Uterus (tissue), 2 donors: ENCODE measurements at regions not wholly inside any gene's neighbourhood (a gene's known extent, or its start where the extent isn't known, plus 50 kb on each side); places are given as distances from the start of the nearest gene placed in this dataset.

ENCODE experiments used
- POLR2A ChIP-seq, 2 donors: fragments of 450-650 bp; IDR thresholded peaks; one replicate each; pipeline ENCODE4 v1.6.1; 2016; ENCODE audit warnings: antibody characterized with exemption in 2 of 2, mild to moderate bottlenecking in 1 of 2, moderate library complexity in 1 of 2
- TF ChIP-seq, protein P1 (sequence below), 4 experiments: fragments of 200-600 bp in 2 of 4; fragments of 450-650 bp in 2 of 4; sonication (generic) in 2 of 4; IDR thresholded peaks; one replicate each; pipeline ENCODE4 v1.5.1; 2016 to 2019; ENCODE audit warnings: antibody characterized with exemption in 4 of 4, mild to moderate bottlenecking in 2 of 4, moderate library complexity in 1 of 4

DNA sequence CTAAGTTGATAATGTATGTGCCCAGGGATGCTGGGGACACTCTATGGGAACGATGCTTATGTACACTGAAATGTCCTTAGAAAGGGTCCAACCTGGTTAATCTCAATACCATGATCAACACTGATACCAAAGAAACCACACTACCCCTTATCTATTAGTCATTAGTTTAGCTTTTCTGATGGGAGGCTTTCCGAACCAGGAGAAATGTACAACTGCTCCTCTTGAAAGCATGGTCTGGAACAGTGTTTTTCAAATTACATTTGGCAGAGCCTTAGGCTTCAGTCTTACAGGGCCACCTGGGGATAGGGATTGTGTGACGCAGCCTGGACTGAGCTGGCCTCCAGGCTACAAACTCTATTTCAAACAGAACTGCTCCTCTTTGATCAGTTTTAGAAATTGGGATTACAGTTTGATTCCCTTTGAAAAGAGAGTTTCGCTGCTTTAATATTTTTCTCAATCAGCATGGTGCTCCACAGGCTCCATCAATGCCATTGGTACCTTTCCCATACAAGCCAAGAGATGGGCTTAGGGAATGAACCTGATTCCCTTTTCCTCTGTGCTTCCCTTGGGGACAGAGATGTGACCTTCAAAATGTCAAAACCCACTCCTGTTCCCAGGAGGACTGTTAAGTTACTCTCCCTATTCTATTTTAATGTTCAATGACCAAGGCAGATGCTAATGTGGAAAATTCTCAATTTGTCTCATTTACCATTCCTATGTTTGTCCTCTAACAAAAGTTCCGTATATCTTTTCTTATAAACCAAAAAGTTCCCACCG is 296.0 kb upstream of the ADAMTS9 start:
- TF ChIP-seq, protein P1, sequence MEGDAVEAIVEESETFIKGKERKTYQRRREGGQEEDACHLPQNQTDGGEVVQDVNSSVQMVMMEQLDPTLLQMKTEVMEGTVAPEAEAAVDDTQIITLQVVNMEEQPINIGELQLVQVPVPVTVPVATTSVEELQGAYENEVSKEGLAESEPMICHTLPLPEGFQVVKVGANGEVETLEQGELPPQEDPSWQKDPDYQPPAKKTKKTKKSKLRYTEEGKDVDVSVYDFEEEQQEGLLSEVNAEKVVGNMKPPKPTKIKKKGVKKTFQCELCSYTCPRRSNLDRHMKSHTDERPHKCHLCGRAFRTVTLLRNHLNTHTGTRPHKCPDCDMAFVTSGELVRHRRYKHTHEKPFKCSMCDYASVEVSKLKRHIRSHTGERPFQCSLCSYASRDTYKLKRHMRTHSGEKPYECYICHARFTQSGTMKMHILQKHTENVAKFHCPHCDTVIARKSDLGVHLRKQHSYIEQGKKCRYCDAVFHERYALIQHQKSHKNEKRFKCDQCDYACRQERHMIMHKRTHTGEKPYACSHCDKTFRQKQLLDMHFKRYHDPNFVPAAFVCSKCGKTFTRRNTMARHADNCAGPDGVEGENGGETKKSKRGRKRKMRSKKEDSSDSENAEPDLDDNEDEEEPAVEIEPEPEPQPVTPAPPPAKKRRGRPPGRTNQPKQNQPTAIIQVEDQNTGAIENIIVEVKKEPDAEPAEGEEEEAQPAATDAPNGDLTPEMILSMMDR (IDR thresholded peaks at IDR 0.05): no peak
- TF ChIP-seq POLR2A (IDR thresholded peaks at IDR 0.05): no peak
